ENCODE measurements at regions not wholly inside any gene's neighbourhood (a gene's known extent, or its start where the extent isn't known, plus 50 kb on each side); places are given as distances from the start of the nearest gene placed in this dataset.

- no peaks in the 10 kb centered on the region for H3K27me3 ChIP-seq (ENCODE audit: insufficient read depth, low read depth)
Observed at GRCh38 chr9:118618849-118619248, 750.4 kb downstream of the BRINP1 start.

GRCh38 chr9:118624608-118625007 lies 744.6 kb downstream of the BRINP1 start:
- POLR2A ChIA-PET (ENCODE audit: unreplicated experiment), result no interaction called here
- intact Hi-C loops (cut with micrococcal nuclease; ENCODE audit: unreplicated experiment), result no loop called here
- no peak for TF ChIP-seq EZH2 (IDR thresholded peaks at IDR 0.05; ENCODE audit: low read depth)
- TF ChIP-seq CTCF (conservative IDR thresholded peaks at IDR 0.05), result no peak

More at GRCh38 chr9:118618849-118619248, 750.4 kb downstream of the BRINP1 start:
- no peak for TF ChIP-seq CTCF (conservative IDR thresholded peaks at IDR 0.05)
- TF ChIP-seq EZH2 (IDR thresholded peaks at IDR 0.05; ENCODE audit: low read depth), result no peak
- Histone ChIP-seq H3K27ac (no peak overlapping the region), H3K36me3 (ENCODE audit: low read depth) (no peaks in the 10 kb centered on the region), H3F3A (ENCODE audit: insufficient read depth, low read depth) (no peaks in the 10 kb centered on the region), H3K9me2 (ENCODE audit: insufficient read depth) (no peaks in the 10 kb centered on the region), H3K4me3 (no peak overlapping the region), H3K4me1 (replicated peaks; ENCODE audit: insufficient read depth) (peaks cover 8% of the 10 kb centered on the region; the same call in 1 of the 2 replicates), H3K79me2 (ENCODE audit: low read depth) (no peaks in the 10 kb centered on the region), H2AFZ (no peak overlapping the region), H3K4me2 (no peak overlapping the region), H4K20me1 (ENCODE audit: insufficient read depth) (no peaks in the 10 kb centered on the region), H3K9me3 (ENCODE audit: insufficient read depth, low read depth) (no peaks in the 10 kb centered on the region)
- no TSS peak for BruUV-seq (replicated peaks)
- no peak for DNase-seq
- CTCF ChIA-PET, result no interaction called here
- intact Hi-C loops (cut with micrococcal nuclease; ENCODE audit: unreplicated experiment), result no loop called here
- POLR2A ChIA-PET (ENCODE audit: unreplicated experiment), result no interaction called here

GRCh38 chr9:118630079-118630478 lies 739.2 kb downstream of the BRINP1 start:
- H3K4me2 ChIP-seq, result no peak overlapping the region
- no peak for TF ChIP-seq CTCF (conservative IDR thresholded peaks at IDR 0.05)
- no TSS peak for BruUV-seq (replicated peaks)

More at GRCh38 chr9:118624608-118625007, 744.6 kb downstream of the BRINP1 start:
- H3K4me1 ChIP-seq (replicated peaks; ENCODE audit: insufficient read depth), result no peaks in the 10 kb centered on the region
- H4K20me1 ChIP-seq (ENCODE audit: insufficient read depth), result no peaks in the 10 kb centered on the region
- H2AFZ ChIP-seq, result no peak overlapping the region
- H3K4me2 ChIP-seq, result no peak overlapping the region
- DNase-seq, result no peak
- CTCF ChIA-PET, result no interaction called here
- no peaks in the 10 kb centered on the region for H3F3A ChIP-seq (ENCODE audit: insufficient read depth, low read depth)
- H3K9me3 ChIP-seq (ENCODE audit: insufficient read depth, low read depth), result no peaks in the 10 kb centered on the region
- no peak overlapping the region for H3K4me3 ChIP-seq
- no peaks in the 10 kb centered on the region for H3K79me2 ChIP-seq (ENCODE audit: low read depth)
- BruUV-seq (replicated peaks), result no TSS peak
- no peaks in the 10 kb centered on the region for H3K9me2 ChIP-seq (ENCODE audit: insufficient read depth)
- no peaks in the 10 kb centered on the region for H3K36me3 ChIP-seq (ENCODE audit: low read depth)
- no peaks in the 10 kb centered on the region for H3K27me3 ChIP-seq (ENCODE audit: insufficient read depth, low read depth)
- no peak overlapping the region for H3K27ac ChIP-seq

More at GRCh38 chr9:118630079-118630478, 739.2 kb downstream of the BRINP1 start:
- H3K4me3 ChIP-seq, result no peak overlapping the region
- DNase-seq, result no peak
- no peaks in the 10 kb centered on the region for H4K20me1 ChIP-seq (ENCODE audit: insufficient read depth)
- intact Hi-C loops (cut with micrococcal nuclease; ENCODE audit: unreplicated experiment), result no loop called here
- no peaks in the 10 kb centered on the region for H3K27me3 ChIP-seq (ENCODE audit: insufficient read depth, low read depth)
- CTCF ChIA-PET, result no interaction called here
- H3K9me2 ChIP-seq (ENCODE audit: insufficient read depth), result no peaks in the 10 kb centered on the region
- no peaks in the 10 kb centered on the region for H3K79me2 ChIP-seq (ENCODE audit: low read depth)
- POLR2A ChIA-PET (ENCODE audit: unreplicated experiment), result no interaction called here
- no peaks in the 10 kb centered on the region for H3K36me3 ChIP-seq (ENCODE audit: low read depth)
- H2AFZ ChIP-seq, result no peak overlapping the region
- no peaks in the 10 kb centered on the region for H3F3A ChIP-seq (ENCODE audit: insufficient read depth, low read depth)
- H3K4me1 ChIP-seq (replicated peaks; ENCODE audit: insufficient read depth), result no peaks in the 10 kb centered on the region
- no peaks in the 10 kb centered on the region for H3K9me3 ChIP-seq (ENCODE audit: insufficient read depth, low read depth)
- H3K27ac ChIP-seq, result no peak overlapping the region
